NCI-H187 treated with DMSO at 0.1 percent for 48 hours (cell line): ENCODE measurements at regions not wholly inside any gene's neighbourhood (a gene's known extent, or its start where the extent isn't known, plus 50 kb on each side); places are given as distances from the start of the nearest gene placed in this dataset.
"Not testable (repeated sequence)": the region's sequence is repeated elsewhere in the genome, so short reads cannot be mapped to it uniquely, and the experiment has no call there.

ENCODE experiments used
- DNase-seq: peaks from one replicate; lab custom pipeline; 2025; lab: John Stamatoyannopoulos, UW

GRCh38 chr10:33655921-33656320 lies 321.5 kb upstream of the NRP1 start:
- no peak for DNase-seq

- no peak for DNase-seq
These were observed 320.8 kb upstream of the NRP1 start for GRCh38 chr10:33655165-33655815.

DNA sequence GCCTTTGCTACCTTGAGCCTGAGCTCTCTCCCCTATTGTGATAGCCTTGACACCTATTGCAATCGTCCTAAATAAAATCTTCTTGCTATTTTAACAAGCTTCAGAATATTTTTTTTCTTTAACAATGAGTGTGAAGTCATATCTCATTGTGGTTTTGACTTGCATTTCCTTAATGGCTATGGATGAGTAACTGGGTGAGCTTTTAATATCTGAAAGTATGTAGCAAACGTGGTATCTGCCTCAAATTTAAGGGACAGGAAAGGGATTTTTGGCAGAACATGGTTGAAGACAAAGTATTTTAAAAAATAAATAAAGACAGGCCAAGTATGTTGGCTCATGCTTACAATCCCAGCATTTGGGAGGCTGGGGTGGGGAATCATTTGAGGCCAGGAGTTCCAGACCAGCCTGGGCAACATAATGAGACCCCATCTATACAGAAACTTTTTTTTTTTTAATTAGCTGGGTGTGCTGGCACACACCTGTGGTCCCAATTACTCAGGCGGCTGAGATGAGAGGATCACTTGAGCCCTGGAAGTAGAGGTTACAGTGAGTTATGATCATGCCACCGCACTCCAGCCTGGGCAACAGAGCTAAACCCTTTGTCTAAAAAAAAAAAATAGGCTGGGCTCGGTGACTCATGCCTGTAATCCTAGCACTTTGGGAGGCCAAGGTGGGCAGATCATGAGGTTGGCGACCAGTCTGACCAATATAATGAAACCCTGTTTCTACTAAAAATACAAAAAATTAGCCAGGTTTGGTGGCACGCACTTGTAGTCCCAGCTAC lies 319.3 kb upstream of the NRP1 start:
- no peak for DNase-seq

- no peak for DNase-seq
These were observed 318.4 kb upstream of the NRP1 start for GRCh38 chr10:33652870-33653269.

GRCh38 chr10:33650131-33650530 lies 315.7 kb upstream of the NRP1 start:
- DNase-seq, result not testable (repeated sequence)

- no peak for DNase-seq
These were observed 308.6 kb upstream of the NRP1 start for GRCh38 chr10:33643042-33643441.

- no peak for DNase-seq
These were observed 304.4 kb upstream of the NRP1 start for GRCh38 chr10:33638891-33639290.

DNA sequence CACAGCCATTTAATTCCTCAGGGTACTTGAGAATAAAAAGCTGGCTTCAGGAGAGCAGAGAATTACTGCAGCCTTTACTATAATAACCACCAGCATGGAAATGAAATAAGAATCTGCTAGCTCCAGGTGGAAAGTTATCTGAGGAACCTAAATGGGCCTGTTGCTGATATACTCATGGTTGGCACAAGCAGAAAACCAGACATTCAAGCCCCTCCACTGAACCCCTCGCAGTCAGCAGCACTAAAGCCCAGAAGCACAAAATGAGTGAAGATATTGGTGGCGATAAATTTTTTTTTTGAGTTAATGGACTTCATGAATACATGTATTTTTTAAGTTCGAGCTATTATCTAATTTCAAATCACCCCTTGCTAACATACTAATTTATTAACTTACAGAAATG lies 303.9 kb upstream of the NRP1 start:
- no peak for DNase-seq

- DNase-seq, result no peak
These were observed 301.6 kb upstream of the NRP1 start for GRCh38 chr10:33635967-33636515.

DNA sequence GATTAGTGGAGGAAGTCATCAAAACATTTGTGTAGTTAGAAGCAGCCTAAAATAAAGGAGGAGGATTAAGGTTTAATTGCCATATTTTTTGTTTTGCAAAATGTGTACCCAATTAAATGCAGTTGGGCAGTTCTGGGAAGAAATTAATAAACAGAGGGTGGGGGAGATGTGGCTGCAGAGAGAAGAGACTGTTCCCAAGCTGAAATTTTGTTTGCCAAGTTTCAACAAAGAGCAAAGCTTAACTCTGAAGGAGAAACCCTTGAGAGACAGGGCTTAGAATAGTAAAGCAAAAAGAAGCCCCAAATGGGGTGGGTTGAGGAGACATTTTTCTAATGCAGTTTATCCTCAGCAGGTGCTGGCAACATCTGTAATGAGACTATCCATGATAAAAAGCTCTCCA lies 298.0 kb upstream of the NRP1 start:
- DNase-seq, result no peak

GRCh38 chr10:33631991-33632390 lies 297.5 kb upstream of the NRP1 start:
- DNase-seq, result no peak

- DNase-seq, result no peak
These were observed 296.3 kb upstream of the NRP1 start for GRCh38 chr10:33630761-33631160.

DNA sequence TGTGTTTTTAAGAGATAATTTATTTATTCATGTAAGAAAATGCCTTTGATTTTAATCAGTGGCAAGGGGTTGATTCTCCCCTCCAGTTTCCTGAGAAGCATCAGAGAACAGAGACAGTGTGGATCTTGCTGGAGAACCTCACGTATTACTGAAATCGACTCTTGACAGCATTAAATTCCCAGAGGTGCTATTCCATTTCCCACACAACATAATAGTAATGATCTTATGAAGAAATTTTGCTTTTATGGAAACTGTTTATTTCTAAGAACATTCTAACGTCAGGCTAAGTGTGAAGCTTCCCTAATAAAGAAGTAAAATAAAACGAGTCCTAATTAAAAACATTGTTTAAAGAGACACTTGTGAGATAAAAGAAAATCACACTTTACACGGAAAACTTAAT lies 293.1 kb upstream of the NRP1 start:
- no peak for DNase-seq

GRCh38 chr10:33626798-33627466 lies 292.5 kb upstream of the NRP1 start:
- no peak for DNase-seq

DNA sequence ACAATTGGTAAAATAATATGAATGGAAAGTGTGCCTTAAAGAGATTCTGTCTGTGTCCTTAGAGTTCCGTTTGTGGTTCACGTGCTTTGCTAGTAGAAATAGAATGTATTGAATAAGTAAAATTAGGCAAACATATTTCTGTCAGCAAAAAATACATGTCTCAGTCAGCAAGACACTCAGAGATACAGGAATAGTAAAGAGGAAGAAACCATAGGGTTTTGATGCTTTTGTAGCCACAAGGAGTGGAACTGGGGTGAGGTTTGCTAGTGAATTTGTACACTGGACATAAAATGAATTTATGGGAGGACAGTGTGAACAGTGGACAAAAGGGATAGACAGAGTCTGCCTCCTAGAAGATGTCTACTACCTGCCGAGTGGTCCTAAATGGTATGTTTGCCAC lies 289.2 kb upstream of the NRP1 start:
- DNase-seq, result no peak

- DNase-seq, result no peak
These were observed 286.6 kb upstream of the NRP1 start for GRCh38 chr10:33621101-33621500.

GRCh38 chr10:33618196-33618595 lies 283.7 kb upstream of the NRP1 start:
- no peak for DNase-seq

GRCh38 chr10:33617381-33618080 lies 283.1 kb upstream of the NRP1 start:
- DNase-seq, result no peak

GRCh38 chr10:33616956-33617355 lies 282.5 kb upstream of the NRP1 start:
- DNase-seq, result no peak

DNA sequence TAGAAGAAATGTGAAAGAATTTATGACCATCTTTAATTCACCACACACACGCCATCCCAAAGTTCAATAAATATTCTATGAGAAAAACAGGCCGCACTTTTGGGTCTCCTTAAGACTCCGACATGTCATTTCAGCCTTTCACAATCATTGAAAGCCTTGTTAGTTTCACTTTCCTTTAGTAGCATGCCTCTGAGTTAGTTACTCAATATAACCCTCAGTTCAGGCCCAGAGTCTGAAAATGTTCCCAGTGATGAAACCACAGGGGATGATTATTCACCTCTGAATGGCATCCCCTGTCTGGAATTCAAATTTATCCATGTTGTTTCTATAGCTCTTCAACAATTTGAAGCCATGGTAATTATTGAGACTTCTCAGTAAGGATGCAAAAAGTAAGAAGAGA lies 278.1 kb upstream of the NRP1 start:
- no peak for DNase-seq

GRCh38 chr10:33612116-33612515 lies 277.6 kb upstream of the NRP1 start:
- no peak for DNase-seq

GRCh38 chr10:33611423-33611822 lies 277.0 kb upstream of the NRP1 start:
- no peak for DNase-seq
